ENCODE measurements at regions not wholly inside any gene's neighbourhood (a gene's known extent, or its start where the extent isn't known, plus 50 kb on each side); places are given as distances from the start of the nearest gene placed in this dataset.

DNA sequence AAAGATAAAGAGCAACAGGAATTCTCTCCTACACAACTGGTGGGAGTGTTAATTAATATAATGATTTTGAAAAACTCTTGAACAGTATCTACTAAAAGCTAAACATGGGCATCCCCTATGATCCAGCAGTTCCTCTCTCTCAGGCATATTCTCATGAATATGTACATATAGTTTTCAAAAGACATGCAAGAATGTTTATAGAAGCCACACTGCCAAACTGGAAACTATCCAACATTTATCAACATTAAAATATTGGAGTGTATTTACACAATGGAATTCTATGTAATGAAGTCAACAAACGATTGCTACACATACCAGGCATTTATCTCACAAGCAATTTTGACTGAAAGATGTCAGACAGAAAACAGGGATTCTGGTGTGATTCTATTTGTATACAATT lies 404.5 kb upstream of the ANKRD30A start:
- H3K27ac ChIP-seq: no peak overlapping the region
- TF ChIP-seq, protein P1, sequence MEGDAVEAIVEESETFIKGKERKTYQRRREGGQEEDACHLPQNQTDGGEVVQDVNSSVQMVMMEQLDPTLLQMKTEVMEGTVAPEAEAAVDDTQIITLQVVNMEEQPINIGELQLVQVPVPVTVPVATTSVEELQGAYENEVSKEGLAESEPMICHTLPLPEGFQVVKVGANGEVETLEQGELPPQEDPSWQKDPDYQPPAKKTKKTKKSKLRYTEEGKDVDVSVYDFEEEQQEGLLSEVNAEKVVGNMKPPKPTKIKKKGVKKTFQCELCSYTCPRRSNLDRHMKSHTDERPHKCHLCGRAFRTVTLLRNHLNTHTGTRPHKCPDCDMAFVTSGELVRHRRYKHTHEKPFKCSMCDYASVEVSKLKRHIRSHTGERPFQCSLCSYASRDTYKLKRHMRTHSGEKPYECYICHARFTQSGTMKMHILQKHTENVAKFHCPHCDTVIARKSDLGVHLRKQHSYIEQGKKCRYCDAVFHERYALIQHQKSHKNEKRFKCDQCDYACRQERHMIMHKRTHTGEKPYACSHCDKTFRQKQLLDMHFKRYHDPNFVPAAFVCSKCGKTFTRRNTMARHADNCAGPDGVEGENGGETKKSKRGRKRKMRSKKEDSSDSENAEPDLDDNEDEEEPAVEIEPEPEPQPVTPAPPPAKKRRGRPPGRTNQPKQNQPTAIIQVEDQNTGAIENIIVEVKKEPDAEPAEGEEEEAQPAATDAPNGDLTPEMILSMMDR (IDR thresholded peaks at IDR 0.05): no peak
- no peak for TF ChIP-seq POLR2A (IDR thresholded peaks at IDR 0.05)
- no peaks in the 10 kb centered on the region for H3K36me3 ChIP-seq
- no peaks in the 10 kb centered on the region for H3K27me3 ChIP-seq
- H3K9me3 ChIP-seq: no peaks in the 10 kb centered on the region
- DNase-seq (no peak), ATAC-seq (no peak)
- H3K4me3 ChIP-seq: no peak overlapping the region
- intact Hi-C loops (cut with DNase I): no loop called here
- no peaks in the 10 kb centered on the region for H3K4me1 ChIP-seq
- 20 to 44% (median 25%) methylated on average over 1 of the region's 1 CpG for WGBS, 4 donors

DNA sequence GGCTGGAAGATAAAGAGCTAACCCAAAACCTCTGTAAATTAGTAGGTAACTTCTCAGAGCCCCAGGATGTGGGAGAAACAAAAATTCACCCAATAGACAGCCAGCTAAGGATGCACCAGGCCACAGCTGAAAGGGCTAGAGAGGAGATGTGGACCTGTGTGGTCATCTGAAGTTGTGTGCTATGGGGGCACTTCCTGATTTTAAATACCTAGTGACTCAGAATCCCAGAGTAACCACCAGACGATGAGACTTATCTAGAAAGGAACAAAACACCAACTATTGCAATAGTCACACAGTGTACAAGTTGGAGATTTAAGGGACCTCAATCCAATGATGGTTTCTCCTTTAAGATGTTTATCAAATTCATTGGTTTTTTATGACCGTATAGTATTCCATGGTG lies 408.3 kb upstream of the ANKRD30A start:
- Histone ChIP-seq H3K27me3 (no peaks in the 10 kb centered on the region), H3K36me3 (no peaks in the 10 kb centered on the region), H3K9me3 (no peaks in the 10 kb centered on the region), H3K4me3 (no peak overlapping the region), H3K4me1 (no peaks in the 10 kb centered on the region), H3K27ac (no peak overlapping the region)
- WGBS, 4 donors: 78 to 95% (median 87%) methylated on average over 2 of the region's 2 CpGs
- DNase-seq: no peak
- no peak for ATAC-seq
- intact Hi-C loops (cut with DNase I): no loop called here
- TF ChIP-seq POLR2A (IDR thresholded peaks at IDR 0.05): no peak

DNA sequence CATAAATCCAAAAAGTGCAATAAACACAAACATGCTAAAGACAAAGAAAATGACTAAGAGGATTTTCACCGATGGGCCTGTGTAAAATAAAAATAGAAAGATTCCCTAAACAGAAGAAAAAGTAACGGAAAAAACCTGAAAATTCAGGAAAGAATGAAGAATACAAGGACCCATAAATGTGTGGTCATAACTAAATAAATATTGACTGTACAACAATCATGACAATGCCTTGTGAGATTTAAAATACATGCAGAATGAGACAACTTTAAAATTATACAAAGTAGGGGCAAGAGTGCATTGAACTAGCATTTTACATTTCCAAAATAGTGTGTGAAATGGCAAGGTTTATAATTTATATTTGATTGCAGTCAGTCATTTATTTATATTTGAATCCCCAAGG lies 409.1 kb upstream of the ANKRD30A start:
- H3K9me3 ChIP-seq: no peaks in the 10 kb centered on the region
- no peak for ATAC-seq
- H3K4me3 ChIP-seq: no peak overlapping the region
- intact Hi-C loops (cut with DNase I): no loop called here
- H3K27ac ChIP-seq: no peak overlapping the region
- TF ChIP-seq POLR2A (IDR thresholded peaks at IDR 0.05): no peak
- TF ChIP-seq, protein P1 (IDR thresholded peaks at IDR 0.05): no peak
- H3K27me3 ChIP-seq: no peaks in the 10 kb centered on the region
- 85 to 91% (median 89%) methylated on average over 2 of the region's 2 CpGs for WGBS, 4 donors
- H3K4me1 ChIP-seq: no peaks in the 10 kb centered on the region
- no peak for DNase-seq
- no peaks in the 10 kb centered on the region for H3K36me3 ChIP-seq

DNA sequence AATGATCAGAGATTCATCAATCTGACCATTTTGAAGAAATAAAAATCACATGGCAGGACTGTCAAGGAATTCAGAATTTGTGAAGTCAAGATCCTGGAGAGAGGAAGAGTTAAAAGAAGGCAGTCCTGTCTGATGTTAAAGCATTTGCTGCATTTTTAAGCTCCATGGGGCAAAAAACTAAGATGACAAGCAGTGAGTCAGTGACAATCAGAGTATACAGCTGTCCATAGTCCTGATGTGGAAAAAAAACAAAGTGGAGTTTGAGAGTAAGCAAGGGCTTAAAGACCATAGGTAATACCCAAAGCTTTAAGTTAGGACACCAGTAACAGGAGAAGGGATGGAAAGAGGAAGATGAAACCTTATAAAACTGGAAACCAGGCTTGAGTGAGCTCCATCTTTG lies 412.7 kb upstream of the ANKRD30A start:
- no peaks in the 10 kb centered on the region for H3K27me3 ChIP-seq
- intact Hi-C loops (cut with DNase I): no loop called here

DNA sequence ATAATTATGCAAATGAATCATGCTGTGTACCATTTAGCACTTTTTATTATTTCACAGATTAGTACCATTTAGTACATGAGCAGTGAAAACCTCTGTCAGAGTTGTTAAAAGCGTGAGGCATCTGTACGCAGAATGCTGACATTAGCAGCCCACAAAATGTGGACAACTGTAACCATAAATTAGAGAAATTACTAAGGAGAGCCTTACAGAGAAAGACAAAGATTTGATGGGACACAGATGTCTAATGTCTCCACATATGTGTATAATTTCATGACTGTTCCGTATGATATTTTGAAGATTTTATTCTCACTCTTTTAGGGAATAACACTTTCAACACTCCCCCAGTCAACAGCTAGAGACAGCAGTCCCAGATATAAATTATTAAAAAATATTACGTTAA lies 414.0 kb upstream of the ANKRD30A start:
- Histone ChIP-seq H3K27ac (no peak overlapping the region), H3K27me3 (no peaks in the 10 kb centered on the region), H3K36me3 (no peaks in the 10 kb centered on the region), H3K9me3 (no peaks in the 10 kb centered on the region), H3K4me1 (no peaks in the 10 kb centered on the region), H3K4me3 (no peak overlapping the region)
- no peak for DNase-seq
- 90 to 94% (median 92%) methylated on average over 4 of the region's 4 CpGs for WGBS, 4 donors
- intact Hi-C loops (cut with DNase I): no loop called here
- TF ChIP-seq, protein P1 (IDR thresholded peaks at IDR 0.05): no peak
- no peak for TF ChIP-seq POLR2A (IDR thresholded peaks at IDR 0.05)
- ATAC-seq: no peak

More for the DNA sequence above, 412.7 kb upstream of the ANKRD30A start:
- DNase-seq (no peak), ATAC-seq (no peak)
- Histone ChIP-seq H3K27ac (no peak overlapping the region), H3K4me3 (no peak overlapping the region), H3K36me3 (no peaks in the 10 kb centered on the region), H3K9me3 (no peaks in the 10 kb centered on the region), H3K4me1 (no peaks in the 10 kb centered on the region)
- TF ChIP-seq, protein P1 (IDR thresholded peaks at IDR 0.05): no peak
- no peak for TF ChIP-seq POLR2A (IDR thresholded peaks at IDR 0.05)
